ENCODE measurements at regions not wholly inside any gene's neighbourhood (a gene's known extent, or its start where the extent isn't known, plus 50 kb on each side); places are given as distances from the start of the nearest gene placed in this dataset.

GRCh38 chr6:21533678-21534077 lies 59.9 kb upstream of the SOX4 start:
- H3K4me1 Mint-ChIP-seq (ENCODE audit: low read depth, unreplicated experiment) = peaks cover 17% of the 10 kb centered on the region
- H4K20me1 ChIP-seq (ENCODE audit: insufficient read depth, low read length) = no peaks in the 10 kb centered on the region
- H3K4me1 ChIP-seq (ENCODE audit: insufficient read depth, low read length) = peaks cover 4% of the 10 kb centered on the region
- H3K27ac ChIP-seq (ENCODE audit: low read depth, low read length) = no peak overlapping the region
- no peak for FAIRE-seq
- H3K4me3 Mint-ChIP-seq (ENCODE audit: unreplicated experiment) = no peak overlapping the region
- no peaks in the 10 kb centered on the region for H3K79me2 ChIP-seq (ENCODE audit: insufficient read depth, low read length)
- H3K9ac ChIP-seq (ENCODE audit: low read length) = no peak overlapping the region
- peaks cover 4% of the 10 kb centered on the region for H3K27me3 Mint-ChIP-seq (ENCODE audit: low read depth, unreplicated experiment)
- no peaks in the 10 kb centered on the region for H3K27me3 ChIP-seq (ENCODE audit: insufficient read depth, low read length)
- no peak overlapping the region for H3K4me3 ChIP-seq (ENCODE audit: insufficient read depth, low read depth, low read length)
- peak; percentile 32 for DNase-seq (ENCODE audit: low read depth)
- H3K27ac Mint-ChIP-seq (ENCODE audit: unreplicated experiment) = no peak overlapping the region
- TF ChIP-seq EZH2 (IDR thresholded peaks at IDR 0.05; ENCODE audit: insufficient read depth, low read length) = no peak
- no peak for TF ChIP-seq CTCF (IDR thresholded peaks at IDR 0.05; ENCODE audit: insufficient read depth, low read depth, low read length)
- H3K4me2 ChIP-seq (ENCODE audit: low read length) = no peak overlapping the region
- no peak overlapping the region for H2AFZ ChIP-seq (ENCODE audit: low read depth, low read length)
- no peaks in the 10 kb centered on the region for H3K36me3 ChIP-seq (ENCODE audit: insufficient read depth, low read length)
- H3K9me3 ChIP-seq (ENCODE audit: insufficient read depth, low read depth, low read length) = no peaks in the 10 kb centered on the region
- H3K36me3 Mint-ChIP-seq (ENCODE audit: low read depth, unreplicated experiment) = no peaks in the 10 kb centered on the region
- peaks cover 1% of the 10 kb centered on the region for H3K9me3 Mint-ChIP-seq (ENCODE audit: unreplicated experiment)

GRCh38 chr6:21536280-21536766 lies 57.2 kb upstream of the SOX4 start:
- H3K4me1 Mint-ChIP-seq (ENCODE audit: low read depth, unreplicated experiment) = peaks cover 20% of the 10 kb centered on the region
- H3K27ac ChIP-seq (ENCODE audit: low read depth, low read length) = no peak overlapping the region
- no peaks in the 10 kb centered on the region for H4K20me1 ChIP-seq (ENCODE audit: insufficient read depth, low read length)
- H3K9me3 Mint-ChIP-seq (ENCODE audit: unreplicated experiment) = no peaks in the 10 kb centered on the region
- no peaks in the 10 kb centered on the region for H3K36me3 ChIP-seq (ENCODE audit: insufficient read depth, low read length)
- peaks cover 4% of the 10 kb centered on the region for H3K4me1 ChIP-seq (ENCODE audit: insufficient read depth, low read length)
- H3K9ac ChIP-seq (ENCODE audit: low read length) = no peak overlapping the region
- no peak for DNase-seq (ENCODE audit: low read depth)
- H3K4me3 Mint-ChIP-seq (ENCODE audit: unreplicated experiment) = no peak overlapping the region
- H3K27me3 Mint-ChIP-seq (ENCODE audit: low read depth, unreplicated experiment) = no peaks in the 10 kb centered on the region
- no peaks in the 10 kb centered on the region for H3K79me2 ChIP-seq (ENCODE audit: insufficient read depth, low read length)
- H3K9me3 ChIP-seq (ENCODE audit: insufficient read depth, low read depth, low read length) = no peaks in the 10 kb centered on the region
- peaks cover 2% of the 10 kb centered on the region for H3K36me3 Mint-ChIP-seq (ENCODE audit: low read depth, unreplicated experiment)
- no peak overlapping the region for H3K27ac Mint-ChIP-seq (ENCODE audit: unreplicated experiment)
- no peak overlapping the region for H2AFZ ChIP-seq (ENCODE audit: low read depth, low read length)
- TF ChIP-seq EZH2 (IDR thresholded peaks at IDR 0.05; ENCODE audit: insufficient read depth, low read length) (no peak), CTCF (IDR thresholded peaks at IDR 0.05; ENCODE audit: insufficient read depth, low read depth, low read length) (no peak)
- H3K4me2 ChIP-seq (ENCODE audit: low read length) = no peak overlapping the region
- H3K27me3 ChIP-seq (ENCODE audit: insufficient read depth, low read length) = no peaks in the 10 kb centered on the region
- no peak for FAIRE-seq
- H3K4me3 ChIP-seq (ENCODE audit: insufficient read depth, low read depth, low read length) = no peak overlapping the region

- Histone ChIP-seq H3K36me3 (ENCODE audit: insufficient read depth, low read length) (no peaks in the 10 kb centered on the region), H4K20me1 (ENCODE audit: insufficient read depth, low read length) (no peaks in the 10 kb centered on the region), H3K4me2 (ENCODE audit: low read length) (no peak overlapping the region), H3K27me3 (ENCODE audit: insufficient read depth, low read length) (no peaks in the 10 kb centered on the region), H3K4me3 (ENCODE audit: insufficient read depth, low read depth, low read length) (no peak overlapping the region), H3K9me3 (ENCODE audit: insufficient read depth, low read depth, low read length) (no peaks in the 10 kb centered on the region), H3K27ac (ENCODE audit: low read depth, low read length) (no peak overlapping the region), H3K4me1 (ENCODE audit: insufficient read depth, low read length) (peaks cover 4% of the 10 kb centered on the region), H3K9ac (ENCODE audit: low read length) (no peak overlapping the region), H2AFZ (ENCODE audit: low read depth, low read length) (no peak overlapping the region), H3K79me2 (ENCODE audit: insufficient read depth, low read length) (no peaks in the 10 kb centered on the region)
- H3K36me3 Mint-ChIP-seq (ENCODE audit: low read depth, unreplicated experiment) = peaks cover 2% of the 10 kb centered on the region
- H3K9me3 Mint-ChIP-seq (ENCODE audit: unreplicated experiment) = no peaks in the 10 kb centered on the region
- FAIRE-seq (no peak), DNase-seq (ENCODE audit: low read depth) (no peak)
- peak overlapping the region; percentile 36 for H3K27ac Mint-ChIP-seq (ENCODE audit: unreplicated experiment)
- no peak for TF ChIP-seq CTCF (IDR thresholded peaks at IDR 0.05; ENCODE audit: insufficient read depth, low read depth, low read length)
- no peak for TF ChIP-seq EZH2 (IDR thresholded peaks at IDR 0.05; ENCODE audit: insufficient read depth, low read length)
- no peak overlapping the region for H3K4me3 Mint-ChIP-seq (ENCODE audit: unreplicated experiment)
- H3K27me3 Mint-ChIP-seq (ENCODE audit: low read depth, unreplicated experiment) = no peaks in the 10 kb centered on the region
- peaks cover 20% of the 10 kb centered on the region for H3K4me1 Mint-ChIP-seq (ENCODE audit: low read depth, unreplicated experiment)
Measured at GRCh38 chr6:21537637-21538036, 55.9 kb upstream of the SOX4 start.

Measured in astrocyte (in vitro differentiated cells and primary cell).